Fibroblast of villous mesenchyme (primary cell): ENCODE measurements at regions not wholly inside any gene's neighbourhood (a gene's known extent, or its start where the extent isn't known, plus 50 kb on each side); places are given as distances from the start of the nearest gene placed in this dataset.

Experiments used
- DNase-seq: peaks from one replicate; pipeline ENCODE4 v3.0.0-alpha.2; 2010; ENCODE audit warnings: low read depth
- H3K4me3 ChIP-seq: 2 replicates; pipeline ENCODE4 v1.5.1; 2011; ENCODE audit warnings: low read depth, mild to moderate bottlenecking, low read length
- CTCF ChIP-seq: IDR thresholded peaks from 2 replicates; pipeline ENCODE4 v1.5.1; 2012; ENCODE audit warnings: low read depth, mild to moderate bottlenecking, low read length; ENCODE audit not compliant: insufficient read depth

DNA sequence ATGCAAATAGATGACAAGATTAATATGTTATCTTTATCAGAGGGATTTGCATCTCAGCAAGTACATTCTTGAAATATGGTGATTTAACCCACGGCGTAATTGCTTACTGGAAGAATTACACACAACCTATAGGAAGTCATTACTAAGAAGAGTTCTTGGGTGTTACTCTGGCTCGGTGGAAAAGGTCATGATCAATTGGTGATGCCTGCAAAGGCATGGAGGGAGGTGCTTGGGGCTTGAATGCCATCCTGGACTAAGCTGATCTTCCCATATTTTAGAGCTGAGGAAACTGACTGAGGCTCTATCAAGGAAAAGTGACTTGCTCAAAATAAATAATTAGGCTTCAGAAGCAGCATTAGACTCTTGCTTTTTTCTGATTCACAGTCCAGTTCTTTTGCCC lies 137.5 kb upstream of the JUN start:
- no peak for DNase-seq
- no peak for TF ChIP-seq CTCF
- H3K4me3 ChIP-seq = no peak overlapping the region

GRCh38 chr1:58921751-58922150 lies 137.9 kb upstream of the JUN start:
- TF ChIP-seq CTCF = no peak
- H3K4me3 ChIP-seq = no peak overlapping the region
- DNase-seq = no peak

- peak; percentile 84 for DNase-seq
- H3K4me3 ChIP-seq = no peak overlapping the region
- no peak for TF ChIP-seq CTCF
Measured at GRCh38 chr1:58922302-58923089, 138.6 kb upstream of the JUN start.

- no peak for DNase-seq
- no peak overlapping the region for H3K4me3 ChIP-seq
- TF ChIP-seq CTCF = no peak
Measured at GRCh38 chr1:58923090-58923470, 139.2 kb upstream of the JUN start.

DNA sequence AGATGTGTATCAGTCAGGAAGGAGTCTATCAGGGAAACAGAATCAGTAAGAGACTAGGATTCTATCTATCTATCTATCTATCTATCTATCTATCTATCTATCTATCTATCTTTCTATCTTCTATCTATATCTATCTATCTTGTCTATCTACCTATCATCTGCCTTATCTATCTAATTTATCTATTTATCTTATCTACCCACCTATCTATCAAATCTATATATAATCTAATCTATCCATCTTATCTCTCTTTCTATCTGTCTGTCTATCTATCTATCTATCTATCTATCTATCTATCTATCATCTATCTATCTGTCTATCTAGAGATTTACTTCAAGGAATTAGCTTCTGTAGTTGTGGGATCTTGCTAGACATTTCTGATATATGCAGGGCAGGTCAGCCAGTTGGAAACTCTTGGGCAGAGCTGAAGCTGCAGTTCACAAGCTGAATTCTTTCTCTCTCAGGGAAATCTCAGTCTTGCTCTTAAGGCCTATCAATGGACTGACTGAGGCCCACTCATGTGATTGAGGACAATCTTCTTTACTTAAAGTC lies 140.2 kb upstream of the JUN start:
- no peak overlapping the region for H3K4me3 ChIP-seq
- DNase-seq = no peak
- TF ChIP-seq CTCF = no peak

DNA sequence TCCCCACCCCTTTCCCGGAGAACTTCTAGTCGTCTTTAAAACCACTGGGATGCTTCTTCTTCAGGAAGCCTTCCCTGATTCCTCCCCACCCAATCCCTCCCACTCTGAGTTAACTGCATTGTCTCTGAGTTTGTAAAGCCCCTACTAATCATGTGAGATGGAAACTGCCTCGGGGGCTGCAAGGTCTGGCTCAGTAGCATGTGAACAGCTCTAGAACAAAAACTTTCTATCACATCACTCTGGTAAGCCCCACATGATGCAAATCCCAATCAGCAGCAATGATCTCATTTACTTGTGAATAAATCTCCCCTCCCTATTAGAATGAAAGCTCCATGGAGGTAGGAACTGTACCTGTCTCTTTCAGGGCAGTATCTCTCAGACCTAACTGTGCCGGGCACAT lies 141.0 kb upstream of the JUN start:
- DNase-seq = no peak
- no peak overlapping the region for H3K4me3 ChIP-seq
- TF ChIP-seq CTCF = no peak
